Mesendoderm (in vitro differentiated cells): ENCODE measurements at regions not wholly inside any gene's neighbourhood (a gene's known extent, or its start where the extent isn't known, plus 50 kb on each side); places are given as distances from the start of the nearest gene placed in this dataset.

ENCODE experiments used
- DNase-seq: peaks from one replicate; pipeline ENCODE4 v3.0.0; 2013
- H2AK5ac ChIP-seq: 2 replicates; pipeline ENCODE4 v1.6.1; 2013; ENCODE audit warnings: low read length, inconsistent platforms
- H2BK120ac ChIP-seq: 2 replicates; pipeline ENCODE4 v1.6.1; 2013; ENCODE audit warnings: low read depth, mild to moderate bottlenecking, low read length, moderate library complexity, mixed read lengths
- H2BK15ac ChIP-seq: replicated peaks from 2 replicates; pipeline ENCODE4 v1.6.1; 2013; ENCODE audit warnings: low read depth, mild to moderate bottlenecking, moderate library complexity
- H2BK5ac ChIP-seq: 2 replicates; pipeline ENCODE4 v1.6.1; 2013; ENCODE audit warnings: low read length, inconsistent platforms
- H3K18ac ChIP-seq: 2 replicates; pipeline ENCODE4 v1.6.1; 2013; ENCODE audit warnings: mild to moderate bottlenecking, low read length, mixed read lengths
- H3K23ac ChIP-seq: one replicate; pipeline ENCODE4 v1.6.1; 2013; ENCODE audit warnings: low read length
- H3K27ac ChIP-seq: 2 replicates; pipeline ENCODE4 v1.5.1; 2013; ENCODE audit warnings: low read depth, mild to moderate bottlenecking, inconsistent platforms, low read length, moderate library complexity
- H3K27me3 ChIP-seq: 2 replicates; pipeline ENCODE4 v1.6.1; 2013; ENCODE audit warnings: low read length, control low read depth, mild to moderate bottlenecking, inconsistent platforms; ENCODE audit not compliant: insufficient read depth, poor library complexity
- H3K36me3 ChIP-seq: 2 replicates; pipeline ENCODE4 v1.6.1; 2013; ENCODE audit warnings: low read length, inconsistent platforms; ENCODE audit not compliant: control insufficient read depth, insufficient read depth
- H3K4ac ChIP-seq: one replicate; pipeline ENCODE4 v1.6.1; 2013; ENCODE audit warnings: low read depth, mild to moderate bottlenecking, low read length, moderate library complexity
- H3K4me1 ChIP-seq: 2 replicates; pipeline ENCODE4 v1.6.1; 2013; ENCODE audit warnings: low read depth, low read length, inconsistent platforms; ENCODE audit not compliant: control insufficient read depth
- H3K4me2 ChIP-seq: 2 replicates; pipeline ENCODE4 v1.6.1; 2013; ENCODE audit warnings: low read length
- H3K4me3 ChIP-seq: 2 replicates; pipeline ENCODE4 v1.5.1; 2013; ENCODE audit warnings: mild to moderate bottlenecking, low read length
- H3K56ac ChIP-seq: one replicate; pipeline ENCODE4 v1.6.1; 2013; ENCODE audit warnings: low read length
- H3K79me1 ChIP-seq: 2 replicates; pipeline ENCODE4 v1.6.1; 2013; ENCODE audit warnings: low read length, inconsistent platforms
- H3K79me2 ChIP-seq: 2 replicates; pipeline ENCODE4 v1.6.1; 2013; ENCODE audit warnings: mild to moderate bottlenecking, low read length; ENCODE audit not compliant: control insufficient read depth, insufficient read depth
- H3K9ac ChIP-seq: 2 replicates; pipeline ENCODE4 v1.6.1; 2013; ENCODE audit warnings: low read length, inconsistent platforms
- H4K5ac ChIP-seq: one replicate; pipeline ENCODE4 v1.6.1; 2013; ENCODE audit warnings: low read length
- H4K8ac ChIP-seq: one replicate; pipeline ENCODE4 v1.6.1; 2013; ENCODE audit warnings: low read depth, mild to moderate bottlenecking, control low read depth, low read length, moderate library complexity
- WGBS: extraction: QIAGEN DNeasy Blood & Tissue Kit; methylation state at CpG from one replicate; pipeline ENCODE4 v1.1.7; 2013; ENCODE audit warnings: low lambda C conversion rate, missing lambda C conversion rate; ENCODE audit not compliant: insufficient coverage; ENCODE audit errors: extremely low coverage; 5-methylcytosine and 5-hydroxymethylcytosine counted together

- Histone ChIP-seq H3K4me1 (peaks cover 1% of the 10 kb centered on the region), H3K27me3 (no peaks in the 10 kb centered on the region), H3K79me1 (no peaks in the 10 kb centered on the region)
Measured at GRCh38 chr4:138740816-138741745, 274.5 kb upstream of the NOCT start.

GRCh38 chr4:138736362-138736761 is 279.2 kb upstream of the NOCT start:
- H3K79me2 ChIP-seq = no peaks in the 10 kb centered on the region
- H2BK5ac ChIP-seq = no peak overlapping the region
- H3K79me1 ChIP-seq = no peaks in the 10 kb centered on the region
- H2BK15ac ChIP-seq = no peak overlapping the region
- H3K36me3 ChIP-seq = no peaks in the 10 kb centered on the region
- no peak overlapping the region for H3K23ac ChIP-seq
- H3K27ac ChIP-seq = no peak overlapping the region
- H3K4me1 ChIP-seq = no peaks in the 10 kb centered on the region
- no peak overlapping the region for H3K9ac ChIP-seq
- H3K4ac ChIP-seq = no peak overlapping the region
- H3K56ac ChIP-seq = no peak overlapping the region
- no peaks in the 10 kb centered on the region for H3K27me3 ChIP-seq
- no peak overlapping the region for H2AK5ac ChIP-seq
- DNase-seq = no peak
- H3K4me3 ChIP-seq = no peak overlapping the region
- H4K5ac ChIP-seq = no peak overlapping the region
- no peak overlapping the region for H3K4me2 ChIP-seq
- H2BK120ac ChIP-seq = no peak overlapping the region
- H4K8ac ChIP-seq = no peak overlapping the region
- no peak overlapping the region for H3K18ac ChIP-seq

More at GRCh38 chr4:138740816-138741745, 274.5 kb upstream of the NOCT start:
- no peak overlapping the region for H3K27ac ChIP-seq
- H3K18ac ChIP-seq = no peak overlapping the region
- H3K79me2 ChIP-seq = no peaks in the 10 kb centered on the region
- H2BK15ac ChIP-seq = no peak overlapping the region
- H2BK120ac ChIP-seq = no peak overlapping the region
- no peak overlapping the region for H3K56ac ChIP-seq
- DNase-seq = no peak
- no peak overlapping the region for H4K8ac ChIP-seq
- no peak overlapping the region for H3K23ac ChIP-seq
- H3K9ac ChIP-seq = no peak overlapping the region
- no peak overlapping the region for H3K4ac ChIP-seq
- no CpG with 5 or more reads among the region's 4 CpGs for WGBS
- H4K5ac ChIP-seq = no peak overlapping the region
- H3K4me3 ChIP-seq = no peak overlapping the region
- no peaks in the 10 kb centered on the region for H3K36me3 ChIP-seq
- H2BK5ac ChIP-seq = no peak overlapping the region
- H2AK5ac ChIP-seq = no peak overlapping the region
- no peak overlapping the region for H3K4me2 ChIP-seq

- H4K5ac ChIP-seq = no peak overlapping the region
- H3K27me3 ChIP-seq = no peaks in the 10 kb centered on the region
- no peaks in the 10 kb centered on the region for H3K4me1 ChIP-seq
- H3K36me3 ChIP-seq = no peaks in the 10 kb centered on the region
- H3K9ac ChIP-seq = no peak overlapping the region
- no peak overlapping the region for H3K23ac ChIP-seq
- no peak overlapping the region for H4K8ac ChIP-seq
- no peak overlapping the region for H2BK15ac ChIP-seq
- H3K56ac ChIP-seq = no peak overlapping the region
- no peak overlapping the region for H2BK120ac ChIP-seq
- no peak overlapping the region for H3K27ac ChIP-seq
- H3K4ac ChIP-seq = no peak overlapping the region
- no peak overlapping the region for H3K4me3 ChIP-seq
- H3K18ac ChIP-seq = no peak overlapping the region
- H3K79me2 ChIP-seq = no peaks in the 10 kb centered on the region
- H2AK5ac ChIP-seq = no peak overlapping the region
- H3K79me1 ChIP-seq = no peaks in the 10 kb centered on the region
- no CpG with 5 or more reads among the region's 1 CpG for WGBS
- no peak overlapping the region for H2BK5ac ChIP-seq
- H3K4me2 ChIP-seq = no peak overlapping the region
- DNase-seq = no peak
Measured at GRCh38 chr4:138734746-138735145, 280.8 kb upstream of the NOCT start.

- Histone ChIP-seq H3K4ac (no peak overlapping the region), H3K9ac (no peak overlapping the region), H2BK15ac (no peak overlapping the region), H3K27me3 (no peaks in the 10 kb centered on the region), H4K5ac (no peak overlapping the region), H3K4me1 (peaks cover 11% of the 10 kb centered on the region), H3K56ac (no peak overlapping the region), H3K4me3 (no peak overlapping the region), H3K79me2 (no peaks in the 10 kb centered on the region), H3K4me2 (no peak overlapping the region), H4K8ac (no peak overlapping the region), H2BK120ac (no peak overlapping the region), H3K27ac (no peak overlapping the region), H2BK5ac (no peak overlapping the region), H3K36me3 (no peaks in the 10 kb centered on the region), H2AK5ac (no peak overlapping the region), H3K79me1 (no peaks in the 10 kb centered on the region), H3K23ac (no peak overlapping the region), H3K18ac (peak overlapping the region; percentile 60)
- no peak for DNase-seq
- no CpG with 5 or more reads among the region's 3 CpGs for WGBS
Measured at GRCh38 chr4:138728566-138728965, 287.0 kb upstream of the NOCT start.

GRCh38 chr4:138727731-138728130 is 287.9 kb upstream of the NOCT start:
- H3K9ac ChIP-seq = no peak overlapping the region
- H3K79me2 ChIP-seq = no peaks in the 10 kb centered on the region
- no peak for DNase-seq
- no peak overlapping the region for H2BK15ac ChIP-seq
- no peak overlapping the region for H4K5ac ChIP-seq
- no peak overlapping the region for H3K18ac ChIP-seq
- no peak overlapping the region for H3K27ac ChIP-seq
- H3K4me2 ChIP-seq = no peak overlapping the region
- no CpG with 5 or more reads among the region's 3 CpGs for WGBS
- H4K8ac ChIP-seq = no peak overlapping the region
- no peaks in the 10 kb centered on the region for H3K79me1 ChIP-seq
- H3K4me3 ChIP-seq = no peak overlapping the region
- H3K23ac ChIP-seq = no peak overlapping the region
- no peaks in the 10 kb centered on the region for H3K36me3 ChIP-seq
- H3K56ac ChIP-seq = no peak overlapping the region
- H2BK5ac ChIP-seq = no peak overlapping the region
- H2BK120ac ChIP-seq = no peak overlapping the region
- no peak overlapping the region for H2AK5ac ChIP-seq
- H3K4ac ChIP-seq = no peak overlapping the region
- H3K4me1 ChIP-seq = peaks cover 11% of the 10 kb centered on the region
- H3K27me3 ChIP-seq = no peaks in the 10 kb centered on the region

- no peak overlapping the region for H3K4me2 ChIP-seq
- H3K56ac ChIP-seq = no peak overlapping the region
- no peak overlapping the region for H2BK15ac ChIP-seq
- no peaks in the 10 kb centered on the region for H3K79me2 ChIP-seq
- H3K9ac ChIP-seq = no peak overlapping the region
- H3K4ac ChIP-seq = no peak overlapping the region
- no peak overlapping the region for H2AK5ac ChIP-seq
- no peak overlapping the region for H2BK5ac ChIP-seq
- no peak overlapping the region for H3K18ac ChIP-seq
- H3K79me1 ChIP-seq = no peaks in the 10 kb centered on the region
- no peak overlapping the region for H3K27ac ChIP-seq
- H3K27me3 ChIP-seq = no peaks in the 10 kb centered on the region
- no peak overlapping the region for H4K5ac ChIP-seq
- H3K4me1 ChIP-seq = peaks cover 11% of the 10 kb centered on the region
- no peak overlapping the region for H2BK120ac ChIP-seq
- H4K8ac ChIP-seq = no peak overlapping the region
- peak; percentile 43 for DNase-seq
- H3K36me3 ChIP-seq = no peaks in the 10 kb centered on the region
- no peak overlapping the region for H3K4me3 ChIP-seq
- no CpG with 5 or more reads among the region's 4 CpGs for WGBS
- no peak overlapping the region for H3K23ac ChIP-seq
Measured at GRCh38 chr4:138724530-138724929, 291.1 kb upstream of the NOCT start.
